H9 (cell line): ENCODE measurements at regions not wholly inside any gene's neighbourhood (a gene's known extent, or its start where the extent isn't known, plus 50 kb on each side); places are given as distances from the start of the nearest gene placed in this dataset.

Experiments used
- DNase-seq: peaks from one replicate; pipeline ENCODE4 v3.0.0-alpha.2; 2017
- H2AFZ ChIP-seq: one replicate; pipeline ENCODE4 v1.6.1; 2013; ENCODE audit warnings: mild to moderate bottlenecking, low read length, control low read depth, moderate library complexity
- H2AK5ac ChIP-seq: 2 replicates; pipeline ENCODE4 v1.6.1; 2013; ENCODE audit warnings: low read length, control low read depth, mixed read lengths; ENCODE audit not compliant: insufficient read length
- H2BK120ac ChIP-seq: one replicate; pipeline ENCODE4 v1.6.1; 2013; ENCODE audit warnings: low read depth, mild to moderate bottlenecking, low read length, control low read depth, inconsistent platforms; ENCODE audit not compliant: poor library complexity, severe bottlenecking
- H2BK12ac ChIP-seq: 2 replicates; pipeline ENCODE4 v1.6.1; 2013; ENCODE audit warnings: low read length, control low read depth, mixed read lengths, low read depth; ENCODE audit not compliant: insufficient read length
- H2BK15ac ChIP-seq: 2 replicates; pipeline ENCODE4 v1.6.1; 2013; ENCODE audit warnings: low read depth, low read length, control low read depth
- H2BK20ac ChIP-seq: one replicate; pipeline ENCODE4 v1.6.1; 2013; ENCODE audit warnings: low read depth, mild to moderate bottlenecking, low read length, control low read depth, inconsistent platforms; ENCODE audit not compliant: poor library complexity, severe bottlenecking
- H2BK5ac ChIP-seq: 2 replicates; pipeline ENCODE4 v1.6.1; 2013; ENCODE audit warnings: low read length, control low read depth, mixed read lengths; ENCODE audit not compliant: insufficient read length
- H3K14ac ChIP-seq: 2 replicates; pipeline ENCODE4 v1.6.1; 2013; ENCODE audit warnings: low read length, control low read depth; ENCODE audit not compliant: insufficient read depth
- H3K18ac ChIP-seq: 2 replicates; pipeline ENCODE4 v1.6.1; 2013; ENCODE audit warnings: low read depth, mild to moderate bottlenecking, mixed read lengths, low read length, control low read depth; ENCODE audit not compliant: insufficient read length
- H3K23ac ChIP-seq: 2 replicates; pipeline ENCODE4 v1.6.1; 2013; ENCODE audit warnings: low read length, control low read depth, mixed read lengths, low read depth; ENCODE audit not compliant: insufficient read length
- H3K23me2 ChIP-seq: 2 replicates; pipeline ENCODE4 v1.6.1; 2013; ENCODE audit warnings: low read depth, mild to moderate bottlenecking, mixed read lengths, low read length, control low read depth; ENCODE audit not compliant: insufficient read length, poor library complexity, severe bottlenecking
- H3K27ac ChIP-seq: 2 replicates; pipeline ENCODE4 v1.5.1; 2013; ENCODE audit warnings: low read length, control low read depth, mixed read lengths, low read depth; ENCODE audit not compliant: insufficient read length
- H3K27me3 ChIP-seq: 2 replicates; pipeline ENCODE4 v1.6.1; 2013; ENCODE audit warnings: low read length, control low read depth, inconsistent platforms; ENCODE audit not compliant: insufficient read depth
- H3K4ac ChIP-seq: 2 replicates; pipeline ENCODE4 v1.6.1; 2013; ENCODE audit warnings: low read depth, mild to moderate bottlenecking, control low read depth, inconsistent platforms, low read length, moderate library complexity
- H3K4me1 ChIP-seq: 2 replicates; pipeline ENCODE4 v1.6.1; 2013; ENCODE audit warnings: low read length, control low read depth, inconsistent platforms; ENCODE audit not compliant: insufficient read depth
- H3K4me2 ChIP-seq: 2 replicates; pipeline ENCODE4 v1.6.1; 2013; ENCODE audit warnings: low read length, control low read depth, mixed read lengths; ENCODE audit not compliant: insufficient read length, insufficient read depth
- H3K56ac ChIP-seq: 2 replicates; pipeline ENCODE4 v1.6.1; 2013; ENCODE audit warnings: low read depth, mild to moderate bottlenecking, mixed read lengths, low read length, control low read depth; ENCODE audit not compliant: insufficient read length
- H3K79me1 ChIP-seq: 2 replicates; pipeline ENCODE4 v1.6.1; 2013; ENCODE audit warnings: low read depth, mild to moderate bottlenecking, moderate library complexity, low read length, control low read depth, inconsistent platforms; ENCODE audit not compliant: insufficient read depth, poor library complexity, severe bottlenecking
- H3K79me2 ChIP-seq: 2 replicates; pipeline ENCODE4 v1.6.1; 2013; ENCODE audit warnings: low read length, control low read depth, inconsistent platforms; ENCODE audit not compliant: insufficient read depth
- H3K9ac ChIP-seq: 2 replicates; pipeline ENCODE4 v1.6.1; 2013; ENCODE audit warnings: low read length, control low read depth, mixed read lengths; ENCODE audit not compliant: insufficient read length; ENCODE audit errors: extremely low read depth
- H3K9me3 ChIP-seq: one replicate; pipeline ENCODE4 v1.6.1; 2013; ENCODE audit warnings: low read depth, low read length, inconsistent platforms; ENCODE audit not compliant: control insufficient read depth
- H3T11ph ChIP-seq: one replicate; pipeline ENCODE4 v1.6.1; 2013; ENCODE audit warnings: mild to moderate bottlenecking, low read length, control low read depth, inconsistent platforms
- H4K20me1 ChIP-seq: one replicate; pipeline ENCODE4 v1.6.1; 2013; ENCODE audit not compliant: control insufficient read depth, insufficient read length, insufficient read depth
- H4K5ac ChIP-seq: 2 replicates; pipeline ENCODE4 v1.6.1; 2013; ENCODE audit warnings: low read depth, mild to moderate bottlenecking, mixed read lengths, low read length, control low read depth; ENCODE audit not compliant: insufficient read length
- H4K8ac ChIP-seq: replicated peaks from 2 replicates; pipeline ENCODE4 v1.6.1; 2013; ENCODE audit warnings: low read length, control low read depth, mixed read lengths, low read depth; ENCODE audit not compliant: insufficient read length
- H4K91ac ChIP-seq: 2 replicates; pipeline ENCODE4 v1.6.1; 2013; ENCODE audit warnings: low read depth, mild to moderate bottlenecking, moderate library complexity, mixed read lengths, low read length, control low read depth; ENCODE audit not compliant: insufficient read length
- H3K27ac Mint-ChIP-seq, 3 experiments: 2 replicates in 2 of 3; 3 replicates in 1 of 3; pipeline ENCODE4 v1.8.0; 2020 to 2021; ENCODE audit warnings: mixed read lengths in 3 of 3, mild to moderate bottlenecking in 1 of 3, moderate library complexity in 1 of 3
- H3K27me3 Mint-ChIP-seq: 2 replicates; pipeline ENCODE4 v1.8.0; 2021; ENCODE audit warnings: low read depth, mild to moderate bottlenecking, moderate library complexity, mixed read lengths
- H3K36me3 Mint-ChIP-seq, 3 experiments: 2 replicates in 2 of 3; 3 replicates in 1 of 3; pipeline ENCODE4 v1.8.0; 2020 to 2021; ENCODE audit warnings: low read depth in 3 of 3, mixed read lengths in 3 of 3; ENCODE audit not compliant: insufficient read depth in 1 of 3
- H3K4me1 Mint-ChIP-seq, 2 experiments: 2 replicates each; pipeline ENCODE4 v1.8.0; 2020; ENCODE audit warnings: mixed read lengths in 2 of 2
- H3K4me3 Mint-ChIP-seq, 2 experiments: 2 replicates in 1 of 2; 3 replicates in 1 of 2; pipeline ENCODE4 v1.8.0; 2020 to 2021; ENCODE audit warnings: mild to moderate bottlenecking in 2 of 2, mixed read lengths in 2 of 2, moderate library complexity in 1 of 2
- H3K9me3 Mint-ChIP-seq, 2 experiments: 2 replicates in 1 of 2; 3 replicates in 1 of 2; pipeline ENCODE4 v1.8.0; 2020; ENCODE audit warnings: mild to moderate bottlenecking in 2 of 2, mixed read lengths in 2 of 2, moderate library complexity in 1 of 2
- CTCF ChIP-seq: fragments of 200-600 bp; sonication (generic); conservative IDR thresholded peaks from 3 replicates; pipeline ENCODE4 v1.8.0; 2021; ENCODE audit warnings: antibody characterized with exemption, mild to moderate bottlenecking
- WGBS: extraction: QIAGEN DNeasy Blood & Tissue Kit; methylation state at CpG from one replicate; pipeline ENCODE4 v1.1.7; 2013; ENCODE audit warnings: missing lambda C conversion rate, low lambda C conversion rate, mixed read lengths; ENCODE audit not compliant: insufficient read length; ENCODE audit errors: extremely low coverage; 5-methylcytosine and 5-hydroxymethylcytosine counted together

DNA sequence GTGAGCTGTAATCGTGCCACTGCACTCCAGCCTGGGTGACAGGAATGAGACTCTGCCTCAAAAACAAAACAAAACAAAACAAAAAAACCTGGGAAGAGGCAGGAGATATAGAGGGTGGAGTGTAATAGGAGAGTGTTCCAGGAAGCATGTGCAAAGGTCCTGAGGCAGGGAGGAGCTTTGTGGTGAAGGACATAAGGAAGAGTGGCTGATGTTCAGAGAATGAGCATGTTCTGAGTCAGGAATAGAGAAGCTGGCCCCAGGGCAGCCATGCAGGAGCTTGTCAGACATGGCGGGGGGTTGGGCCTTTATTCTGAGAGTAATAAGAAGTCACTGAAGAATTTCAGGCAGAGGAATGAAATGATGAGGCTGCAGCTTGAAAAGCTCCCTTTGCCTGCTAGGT is 337.0 kb downstream of the CDH26 start:
- Mint-ChIP-seq H3K9me3 (peaks cover 21 to 38% of the 10 kb centered on the region in 2 experiments), H3K27me3 (peaks cover 22% of the 10 kb centered on the region), H3K27ac (no peak overlapping the region), H3K36me3 (peaks cover 5 to 7% (median 6%) of the 10 kb centered on the region in 3 experiments; a peak in 6 of 7 replicates), H3K4me1 (no peaks in the 10 kb centered on the region), H3K4me3 (no peak overlapping the region)
- no peak overlapping the region for H2BK120ac ChIP-seq
- H2BK15ac ChIP-seq, result no peak overlapping the region
- H3K4me1 ChIP-seq, result no peaks in the 10 kb centered on the region
- H2BK12ac ChIP-seq, result no peak overlapping the region
- no peak for TF ChIP-seq CTCF
- no peak overlapping the region for H3K18ac ChIP-seq
- H3K79me2 ChIP-seq, result no peaks in the 10 kb centered on the region
- no peak overlapping the region for H3K23ac ChIP-seq
- no peak overlapping the region for H2BK5ac ChIP-seq
- no peak overlapping the region for H3K9ac ChIP-seq
- H4K8ac ChIP-seq, result no peak overlapping the region
- H4K20me1 ChIP-seq, result no peaks in the 10 kb centered on the region
- H2BK20ac ChIP-seq, result no peak overlapping the region
- H3K4me2 ChIP-seq, result no peak overlapping the region
- H3K23me2 ChIP-seq, result no peaks in the 10 kb centered on the region
- H4K5ac ChIP-seq, result no peak overlapping the region
- no peak overlapping the region for H4K91ac ChIP-seq
- peaks cover 4% of the 10 kb centered on the region for H3K9me3 ChIP-seq
- no peaks in the 10 kb centered on the region for H3K79me1 ChIP-seq
- H3K27me3 ChIP-seq, result no peaks in the 10 kb centered on the region
- no peak overlapping the region for H3K27ac ChIP-seq
- H3K14ac ChIP-seq, result no peak overlapping the region
- no peak overlapping the region for H2AFZ ChIP-seq
- WGBS, result no CpG with 5 or more reads among the region's 2 CpGs
- no peak overlapping the region for H3K56ac ChIP-seq
- no peak overlapping the region for H3K4ac ChIP-seq
- H2AK5ac ChIP-seq, result no peak overlapping the region
- DNase-seq, result no peak
- H3T11ph ChIP-seq, result no peak overlapping the region
